ENCODE measurements at regions not wholly inside any gene's neighbourhood (a gene's known extent, or its start where the extent isn't known, plus 50 kb on each side); places are given as distances from the start of the nearest gene placed in this dataset.

DNA sequence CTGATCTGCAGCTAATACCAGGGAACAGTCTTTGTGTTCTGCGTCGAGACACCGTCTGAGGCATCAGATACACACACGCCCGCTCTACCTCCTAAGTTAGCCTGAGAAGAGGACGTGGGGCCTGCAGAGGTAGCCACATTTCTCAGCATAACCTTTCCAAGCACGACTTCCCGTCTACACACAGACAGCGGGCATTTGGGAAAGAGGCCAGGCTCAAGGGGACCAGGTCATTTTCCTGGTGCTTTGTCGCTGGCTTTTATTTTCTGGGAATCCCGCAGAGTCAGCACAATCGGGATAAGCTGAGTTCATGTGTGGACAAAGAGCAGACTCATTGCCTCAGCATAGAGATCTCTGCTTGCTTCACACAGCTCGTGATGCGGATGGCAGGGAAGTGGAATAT, 72.5 kb upstream of the SMYD2 start:
- no peak for DNase-seq

DNA sequence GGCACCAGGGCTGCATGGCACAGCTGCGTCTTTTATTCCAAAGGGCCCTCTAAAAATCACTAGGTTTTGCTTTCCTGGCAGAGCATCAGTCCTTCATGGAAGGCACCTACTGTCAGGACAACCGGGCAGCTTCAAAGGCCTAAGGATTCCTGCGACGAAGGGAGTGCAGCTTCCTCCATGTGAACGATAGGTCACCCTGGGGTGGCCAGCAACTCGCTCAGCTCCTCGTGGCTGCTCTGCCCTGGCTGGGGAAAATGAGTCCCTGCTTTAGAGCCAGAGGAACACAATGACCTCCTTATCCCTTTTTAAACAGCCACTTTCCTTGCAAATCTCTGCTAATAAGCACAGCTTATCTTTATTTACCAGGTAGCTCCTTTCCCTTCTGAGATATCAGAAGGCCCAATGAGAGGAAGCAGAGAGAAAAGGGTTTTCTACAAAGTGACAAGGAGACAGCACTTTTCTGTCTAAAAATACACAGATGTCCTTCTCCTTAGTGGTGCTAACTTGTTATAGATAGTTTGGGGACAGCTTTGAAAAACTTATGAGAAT, 71.6 kb upstream of the SMYD2 start:
- DNase-seq = no peak

DNA sequence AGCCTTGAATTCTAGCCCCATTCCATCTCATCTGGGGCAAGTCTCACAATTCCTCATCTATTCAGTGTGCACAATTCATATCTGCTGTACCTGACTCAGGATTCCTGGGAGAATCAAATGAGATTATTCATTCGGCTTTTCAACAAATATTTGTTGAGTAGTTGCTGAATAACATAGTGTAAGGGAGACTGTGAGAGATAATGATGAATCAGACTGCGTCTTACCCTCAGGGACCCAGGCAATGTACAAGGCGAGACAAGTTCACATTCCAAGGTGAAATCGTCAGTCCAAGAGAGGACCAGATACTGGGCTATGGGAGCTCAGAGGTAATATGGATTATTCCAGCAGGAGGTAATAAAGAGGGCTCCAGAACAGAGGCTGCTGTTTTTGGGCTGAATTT, 67.8 kb upstream of the SMYD2 start:
- DNase-seq = no peak

DNA sequence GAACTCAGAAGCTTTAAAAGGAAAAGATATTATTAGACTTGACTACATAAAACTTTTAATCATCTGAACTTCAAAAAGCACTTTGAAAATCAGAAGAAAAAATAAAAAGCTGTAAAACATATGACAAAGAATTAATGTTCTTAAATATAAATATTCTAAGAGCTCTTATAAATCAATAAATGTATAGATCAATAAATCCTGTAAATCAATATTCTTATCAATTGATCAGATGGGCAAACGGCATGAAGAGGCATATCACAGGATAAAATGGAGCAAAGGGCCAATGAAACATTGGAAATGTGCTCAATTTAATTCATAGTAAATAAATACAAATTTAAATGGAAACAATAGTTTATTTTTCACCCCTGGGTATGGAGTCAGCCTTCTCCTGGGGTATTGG, 66.1 kb upstream of the SMYD2 start:
- no peak for DNase-seq

DNA sequence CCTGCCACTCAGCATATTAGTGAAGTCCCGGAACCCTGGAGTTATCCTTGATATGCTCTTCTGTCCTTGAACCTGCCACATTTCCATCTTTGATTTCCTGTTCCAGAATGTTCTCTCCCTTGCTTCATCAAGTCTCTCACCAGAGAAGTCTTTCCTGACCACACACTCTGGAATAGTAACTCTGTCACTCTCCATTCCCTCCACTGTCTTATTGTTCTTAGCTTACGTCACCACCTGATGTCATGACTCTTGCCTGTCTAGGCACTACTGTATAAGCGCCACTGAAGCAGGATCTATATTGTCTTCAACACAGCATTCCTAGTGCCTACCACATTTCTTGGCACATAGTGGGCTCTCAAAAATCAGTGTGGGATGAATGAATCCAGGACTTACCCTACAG, 65.4 kb upstream of the SMYD2 start:
- no peak for DNase-seq

DNA sequence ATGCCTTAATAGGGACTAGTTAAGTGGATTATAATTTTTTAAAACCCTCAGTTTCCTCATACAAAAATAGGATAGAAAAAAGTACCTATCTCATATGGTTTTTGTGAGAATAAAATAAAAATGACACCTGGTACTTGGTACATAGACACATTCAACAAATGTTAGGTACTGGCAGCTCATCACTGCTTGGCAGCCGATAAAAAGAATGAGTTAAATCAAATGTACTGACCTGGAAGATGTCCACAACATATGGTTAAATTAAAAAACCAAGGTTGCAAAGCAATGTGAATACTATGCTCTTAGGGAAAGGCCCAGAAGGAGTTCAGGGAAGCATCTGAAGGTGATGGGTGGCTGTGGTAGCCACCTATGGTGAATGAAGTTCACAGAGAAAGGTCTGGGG, 64.9 kb upstream of the SMYD2 start:
- no peak for DNase-seq

DNA sequence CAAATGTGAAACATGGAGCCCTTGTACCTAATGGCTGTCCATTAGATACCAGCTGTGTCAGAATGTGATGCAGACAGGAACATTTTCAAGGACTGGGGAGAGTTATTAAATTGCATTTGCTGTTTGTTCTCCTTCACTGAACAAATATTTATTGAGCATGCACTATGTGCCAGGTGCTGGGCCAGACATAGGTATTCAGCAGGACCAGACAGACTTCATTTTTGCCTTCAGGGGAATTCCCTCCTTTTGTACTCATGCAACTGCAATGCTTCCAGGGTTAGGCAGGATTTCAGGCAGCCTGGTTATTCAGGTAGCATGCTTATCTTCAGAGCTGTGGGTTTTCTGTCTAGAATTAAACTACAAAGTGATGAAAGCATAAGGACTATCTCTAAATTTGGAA, 64.2 kb upstream of the SMYD2 start:
- no peak for DNase-seq

DNA sequence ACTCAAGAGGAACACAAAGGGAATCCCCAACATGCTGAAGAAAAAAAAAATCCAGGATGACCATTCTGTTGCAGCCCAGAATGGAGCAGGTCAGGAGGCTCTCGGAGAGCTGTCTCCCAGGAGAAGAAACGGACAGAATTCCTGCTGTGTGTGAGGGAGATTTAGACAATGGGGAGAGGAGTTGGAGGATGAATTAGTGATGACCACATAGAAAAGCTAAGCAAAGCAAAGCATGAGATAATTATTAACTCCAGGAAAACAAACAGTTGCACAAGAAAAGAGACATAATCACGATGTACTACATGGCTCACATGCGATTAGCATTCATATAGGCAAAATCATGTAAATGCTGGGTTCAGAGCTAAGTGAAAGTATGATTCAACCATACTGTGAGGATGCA, 61.1 kb upstream of the SMYD2 start:
- no peak for DNase-seq

DNA sequence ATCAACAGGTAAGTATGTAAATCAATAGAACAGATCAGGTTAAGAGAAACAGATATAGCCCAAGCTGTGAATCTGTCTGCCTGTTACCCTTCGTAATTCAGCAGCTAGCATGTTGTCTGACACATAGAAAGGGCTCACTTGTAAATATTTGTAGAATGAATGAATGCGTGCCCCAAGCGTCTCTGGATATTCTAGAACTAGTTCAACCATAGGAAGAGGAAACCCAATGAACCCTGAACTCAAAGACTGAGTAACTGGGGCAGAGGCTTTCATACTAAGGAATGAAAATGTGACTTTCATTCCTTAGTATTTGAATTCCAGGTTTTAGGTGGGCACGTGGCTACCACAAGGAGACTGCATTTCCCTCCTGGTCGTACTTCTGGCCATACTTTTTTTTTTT, 60.1 kb upstream of the SMYD2 start:
- DNase-seq = no peak

DNA sequence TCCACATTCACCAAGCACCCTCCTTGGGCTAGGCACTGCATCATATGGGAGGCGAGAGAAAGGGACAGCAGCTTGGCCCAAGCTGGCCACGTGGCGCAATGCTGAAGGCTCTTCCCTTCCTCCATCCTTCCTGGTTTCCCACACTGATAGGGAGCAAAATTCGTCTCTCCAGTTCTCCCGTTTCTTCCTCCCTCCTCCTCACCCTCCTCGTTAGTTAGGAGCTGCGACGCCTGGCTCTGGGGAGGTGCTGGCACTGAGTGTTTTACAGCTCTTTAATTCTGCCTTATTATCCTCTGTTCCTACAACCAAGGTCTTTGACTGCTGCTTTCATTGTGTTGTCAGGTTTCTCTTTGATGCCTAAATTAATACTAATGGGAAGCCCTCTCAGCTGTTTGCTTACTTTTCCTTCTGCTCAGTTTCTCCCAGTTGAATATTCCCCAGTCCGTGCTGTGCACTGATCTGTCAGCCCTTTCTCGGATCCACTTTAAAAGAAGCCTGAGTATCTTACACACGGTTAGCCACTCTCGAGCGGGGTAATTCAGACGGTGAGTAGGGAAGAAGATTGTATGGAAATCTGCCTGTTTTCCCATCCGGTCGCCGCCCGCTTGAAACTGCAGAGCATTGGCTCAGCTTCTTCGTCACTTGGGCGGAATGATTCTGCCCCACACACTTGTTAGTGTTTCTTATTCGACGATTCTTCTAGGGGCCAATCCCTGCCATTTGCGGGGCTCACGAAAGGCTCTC, 56.2 kb upstream of the SMYD2 start:
- no peak for DNase-seq

DNA sequence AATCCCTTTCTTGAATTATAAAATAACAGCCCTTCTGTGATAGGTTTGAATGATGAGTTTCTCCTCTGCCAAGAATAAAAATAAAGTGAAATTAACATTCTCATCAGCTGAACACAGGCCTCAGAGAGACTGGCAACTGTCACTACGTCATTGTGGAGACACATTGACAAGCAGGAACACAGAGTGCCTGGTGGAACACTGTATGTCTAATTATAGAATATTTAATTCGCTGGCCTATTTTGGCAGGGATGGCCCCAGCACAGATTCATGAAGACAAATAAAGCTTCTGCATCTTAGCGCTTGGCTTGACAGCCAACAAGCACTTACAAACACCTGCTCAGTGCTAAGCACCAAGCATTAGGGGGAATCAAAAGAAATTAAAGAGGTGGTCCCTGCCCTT, 52.0 kb upstream of the SMYD2 start:
- peak; percentile 13 for DNase-seq

DNA sequence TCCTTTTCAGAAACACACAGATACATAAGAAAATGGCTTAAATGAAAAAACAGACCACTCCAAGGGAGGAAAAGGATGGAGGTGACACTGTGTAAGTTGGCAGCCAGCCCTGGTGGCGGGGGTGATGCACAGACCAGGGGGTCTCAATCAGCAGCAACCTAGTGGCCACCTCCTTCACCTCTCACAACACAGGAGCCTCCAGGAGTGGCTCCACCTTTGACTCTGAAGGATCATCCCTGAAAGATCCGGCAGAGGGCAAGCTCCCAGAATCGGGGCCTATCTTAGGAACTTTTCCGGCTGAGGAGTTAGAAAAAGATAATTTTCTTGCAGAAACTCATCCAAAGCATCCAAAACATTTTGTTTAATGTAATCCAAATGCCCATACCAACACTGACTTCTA, 51.2 kb upstream of the SMYD2 start:
- DNase-seq = no peak

Measured in occipital lobe (tissue), 1 donor.